ENCODE measurements at regions not wholly inside any gene's neighbourhood (a gene's known extent, or its start where the extent isn't known, plus 50 kb on each side); places are given as distances from the start of the nearest gene placed in this dataset.

DNA sequence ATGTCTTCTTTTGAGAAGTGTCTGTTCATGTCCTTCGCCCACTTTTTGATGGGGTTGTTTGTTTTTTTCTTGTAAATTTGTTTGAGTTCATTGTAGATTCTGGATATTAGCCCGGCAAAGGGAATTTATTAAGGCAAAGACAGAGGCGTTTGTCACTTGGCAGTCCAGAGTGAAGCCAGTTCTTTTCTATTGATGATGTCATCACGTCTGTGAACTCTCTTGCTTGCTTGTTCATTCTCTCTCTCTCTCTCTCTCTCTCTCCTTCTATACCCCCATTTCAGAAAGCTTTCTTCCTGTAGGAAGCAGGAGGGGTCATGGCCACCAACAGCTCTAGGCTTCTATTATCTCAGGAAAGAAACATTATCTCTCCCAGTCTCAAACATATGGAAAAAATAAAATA lies 291.3 kb downstream of the OMA1 start:
- TF ChIP-seq CTCF (conservative IDR thresholded peaks at IDR 0.05 in 1 of 2, IDR thresholded peaks at IDR 0.05 in 1 of 2; ENCODE audit: low read depth in 1 of 2, low read length in 2 of 2) = no peak
- no peak for TF ChIP-seq EZH2 (IDR thresholded peaks at IDR 0.05; ENCODE audit: low read length, missing control alignments)
